ENCODE measurements at regions not wholly inside any gene's neighbourhood (a gene's known extent, or its start where the extent isn't known, plus 50 kb on each side); places are given as distances from the start of the nearest gene placed in this dataset.

DNA sequence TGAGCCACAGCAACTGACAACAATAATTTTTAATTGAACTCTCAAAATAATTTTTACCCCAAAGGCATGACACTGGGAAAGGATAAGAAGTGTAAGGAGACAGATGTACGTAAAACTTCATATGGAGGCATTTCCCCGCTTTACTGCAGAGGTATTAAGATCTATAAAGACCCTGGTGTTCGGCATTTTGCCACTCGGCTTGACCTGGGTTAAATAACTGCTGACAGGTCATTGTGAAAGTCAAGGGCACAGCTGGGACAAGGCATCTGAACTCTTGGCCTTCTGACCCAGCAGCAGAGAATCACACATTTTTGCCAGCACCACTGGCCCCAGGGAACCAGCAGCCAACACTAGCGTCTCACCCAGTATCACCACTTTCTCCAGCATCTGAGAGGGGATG, 372.1 kb downstream of the SOX9 start:
- H3K27me3 ChIP-seq (ENCODE audit: control insufficient read depth, insufficient read depth, low read length) = no peaks in the 10 kb centered on the region
- H3K9me3 ChIP-seq (ENCODE audit: control insufficient read depth, low read depth, low read length) = peaks cover 2% of the 10 kb centered on the region
- H3K4me1 ChIP-seq (ENCODE audit: control insufficient read depth, insufficient read depth, low read length) = peaks cover 15% of the 10 kb centered on the region
- H3K4me3 ChIP-seq (ENCODE audit: low read length) = no peak overlapping the region
- H3K36me3 ChIP-seq (ENCODE audit: control insufficient read depth, insufficient read depth, low read length) = no peaks in the 10 kb centered on the region
- WGBS (ENCODE audit: insufficient coverage, low lambda C conversion rate) = no CpG with 5 or more reads among the region's 5 CpGs
- no peak for DNase-seq
- no peak overlapping the region for H3K27ac ChIP-seq (ENCODE audit: low read length)

- H3K27me3 ChIP-seq (ENCODE audit: control insufficient read depth, insufficient read depth, low read length) = no peaks in the 10 kb centered on the region
- 60% methylated on average over 1 of the region's 2 CpGs for WGBS (ENCODE audit: insufficient coverage, low lambda C conversion rate)
- H3K27ac ChIP-seq (ENCODE audit: low read length) = no peak overlapping the region
- no peak overlapping the region for H3K4me3 ChIP-seq (ENCODE audit: low read length)
- peaks cover 2% of the 10 kb centered on the region for H3K9me3 ChIP-seq (ENCODE audit: control insufficient read depth, low read depth, low read length)
- no peaks in the 10 kb centered on the region for H3K36me3 ChIP-seq (ENCODE audit: control insufficient read depth, insufficient read depth, low read length)
- H3K4me1 ChIP-seq (ENCODE audit: control insufficient read depth, insufficient read depth, low read length) = peaks cover 4% of the 10 kb centered on the region
- peak in 1 of 2 donors; percentile 74 for DNase-seq
Observed at GRCh38 chr17:72494566-72494965, 373.7 kb downstream of the SOX9 start.

GRCh38 chr17:72496461-72496860, 375.6 kb downstream of the SOX9 start:
- H3K9me3 ChIP-seq (ENCODE audit: control insufficient read depth, low read depth, low read length) = peaks cover 2% of the 10 kb centered on the region

DNA sequence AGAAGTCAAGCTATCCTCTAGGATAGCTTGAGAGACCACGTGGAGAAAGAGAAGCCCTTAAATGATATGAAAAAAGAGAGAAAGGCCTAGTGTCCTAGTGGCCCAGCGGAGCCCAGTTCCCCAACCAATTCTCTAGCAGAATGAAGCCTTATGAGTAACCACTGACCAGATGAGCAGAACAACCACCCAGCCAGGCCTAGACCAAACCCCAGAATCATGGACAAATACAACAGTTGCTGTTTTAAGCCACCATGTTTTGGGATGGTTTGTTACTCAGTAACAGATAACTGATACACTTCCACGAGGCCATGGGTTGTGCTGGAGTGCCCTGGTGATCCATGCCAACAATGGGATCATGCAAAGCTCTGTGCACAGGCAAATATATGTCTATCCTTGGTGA, 377.1 kb downstream of the SOX9 start:
- DNase-seq = no peak
- Histone ChIP-seq H3K4me3 (ENCODE audit: low read length) (no peak overlapping the region), H3K36me3 (ENCODE audit: control insufficient read depth, insufficient read depth, low read length) (no peaks in the 10 kb centered on the region), H3K27me3 (ENCODE audit: control insufficient read depth, insufficient read depth, low read length) (no peaks in the 10 kb centered on the region), H3K4me1 (ENCODE audit: control insufficient read depth, insufficient read depth, low read length) (peaks cover 22% of the 10 kb centered on the region), H3K27ac (ENCODE audit: low read length) (no peak overlapping the region), H3K9me3 (ENCODE audit: control insufficient read depth, low read depth, low read length) (no peaks in the 10 kb centered on the region)
- no CpG with 5 or more reads among the region's 3 CpGs for WGBS (ENCODE audit: insufficient coverage, low lambda C conversion rate)

More at GRCh38 chr17:72496461-72496860, 375.6 kb downstream of the SOX9 start:
- no peak overlapping the region for H3K4me3 ChIP-seq (ENCODE audit: low read length)
- WGBS (ENCODE audit: insufficient coverage, low lambda C conversion rate) = 70% methylated on average over 2 of the region's 6 CpGs
- H3K27ac ChIP-seq (ENCODE audit: low read length) = no peak overlapping the region
- no peaks in the 10 kb centered on the region for H3K27me3 ChIP-seq (ENCODE audit: control insufficient read depth, insufficient read depth, low read length)
- H3K4me1 ChIP-seq (ENCODE audit: control insufficient read depth, insufficient read depth, low read length) = peaks cover 8% of the 10 kb centered on the region
- no peaks in the 10 kb centered on the region for H3K36me3 ChIP-seq (ENCODE audit: control insufficient read depth, insufficient read depth, low read length)
- no peak for DNase-seq

DNA sequence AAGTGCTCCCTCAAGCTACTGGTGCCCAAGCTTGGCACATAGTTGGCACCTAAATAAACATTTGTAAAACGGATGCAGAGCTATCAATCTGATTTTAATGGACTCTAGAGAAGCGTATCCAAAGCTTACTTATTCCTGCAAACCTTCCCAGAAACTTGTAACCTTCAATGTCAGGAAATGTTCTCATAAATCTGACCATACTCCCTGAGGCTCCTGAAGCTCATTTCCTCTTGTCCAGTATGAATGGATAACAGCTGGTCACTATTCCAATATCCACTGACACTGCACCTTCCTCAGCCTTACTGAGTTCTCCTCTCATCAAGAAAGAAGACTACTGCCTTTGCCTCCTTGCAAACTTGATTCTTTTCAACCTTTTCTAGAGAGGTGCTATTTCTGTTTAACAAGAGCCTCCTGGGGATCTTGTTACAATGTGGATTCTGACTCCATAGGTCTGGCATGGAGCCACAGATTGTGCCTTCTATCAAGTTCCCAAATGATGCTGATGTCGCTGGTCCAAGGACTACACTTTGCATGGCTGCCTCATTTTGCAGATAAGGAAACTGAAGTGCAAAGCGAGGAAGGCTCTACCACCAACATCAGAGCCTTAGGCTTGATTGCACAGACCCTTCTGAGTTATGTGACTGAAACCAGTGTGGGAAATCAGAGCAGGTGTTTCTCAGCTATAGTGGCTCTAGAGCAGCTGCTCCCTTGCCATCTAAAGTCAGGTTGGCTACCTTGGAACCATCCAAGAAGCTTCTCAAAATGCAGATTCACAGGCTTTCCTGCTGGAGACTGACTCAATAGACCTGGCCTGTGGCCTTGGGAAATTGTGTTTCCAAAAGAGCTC, 377.8 kb downstream of the SOX9 start:
- no peak for DNase-seq
- H3K9me3 ChIP-seq (ENCODE audit: control insufficient read depth, low read depth, low read length) = no peaks in the 10 kb centered on the region
- H3K4me1 ChIP-seq (ENCODE audit: control insufficient read depth, insufficient read depth, low read length) = peaks cover 24% of the 10 kb centered on the region
- H3K4me3 ChIP-seq (ENCODE audit: low read length) = no peak overlapping the region
- H3K27me3 ChIP-seq (ENCODE audit: control insufficient read depth, insufficient read depth, low read length) = no peaks in the 10 kb centered on the region
- no CpG with 5 or more reads among the region's 4 CpGs for WGBS (ENCODE audit: insufficient coverage, low lambda C conversion rate)
- H3K27ac ChIP-seq (ENCODE audit: low read length) = no peak overlapping the region
- no peaks in the 10 kb centered on the region for H3K36me3 ChIP-seq (ENCODE audit: control insufficient read depth, insufficient read depth, low read length)

DNA sequence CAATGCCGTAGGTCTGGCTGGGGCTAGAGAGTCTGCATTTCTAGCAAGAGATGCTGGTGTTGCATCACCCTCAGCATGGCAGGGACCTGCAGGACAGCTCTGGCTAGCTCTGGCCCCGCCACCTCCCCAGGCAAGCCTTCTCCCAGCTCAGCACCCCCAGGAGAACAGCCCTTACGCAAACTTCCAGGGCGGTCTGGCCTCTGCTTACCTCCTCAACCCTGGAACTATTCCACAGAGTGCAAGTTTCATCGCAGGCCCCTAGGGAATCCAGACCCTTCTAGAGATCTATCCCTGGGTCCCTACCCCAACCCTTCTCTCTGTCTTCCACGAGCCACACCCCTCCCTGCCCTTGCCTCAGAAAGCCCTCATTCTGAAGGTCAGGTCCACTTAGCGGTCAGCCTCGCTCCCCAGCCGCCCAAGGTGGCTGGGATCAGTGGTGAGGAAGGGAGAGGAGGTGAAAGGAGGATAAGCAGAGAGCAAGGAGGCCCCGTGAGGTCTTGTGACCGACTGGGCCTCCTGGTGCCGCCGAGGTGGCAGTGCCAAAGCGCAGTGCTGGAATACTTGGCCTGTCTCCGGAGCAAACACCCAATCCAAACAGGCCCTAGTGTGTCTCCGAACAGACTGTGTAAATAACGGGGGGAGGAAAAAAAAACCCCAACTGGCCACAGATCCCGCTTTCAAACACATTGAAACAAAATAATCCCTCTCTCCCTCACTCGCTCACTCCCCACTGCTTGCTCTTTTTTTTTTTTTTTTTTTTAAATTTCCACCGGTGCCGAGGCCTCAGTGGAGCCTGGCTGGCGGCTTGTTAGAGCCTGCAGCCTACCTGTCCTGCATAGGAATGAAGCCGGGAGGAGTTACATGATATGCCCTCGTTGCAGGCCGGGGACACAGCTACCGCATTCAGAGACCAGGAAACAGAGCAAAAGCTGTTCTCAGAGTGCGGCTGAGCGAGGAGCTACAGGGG, 380.9 kb downstream of the SOX9 start:
- 93% methylated on average over 2 of the region's 28 CpGs for WGBS (ENCODE audit: insufficient coverage, low lambda C conversion rate)
- no peaks in the 10 kb centered on the region for H3K36me3 ChIP-seq (ENCODE audit: control insufficient read depth, insufficient read depth, low read length)
- DNase-seq = peak in 1 of 2 donors; percentile 44
- no peaks in the 10 kb centered on the region for H3K27me3 ChIP-seq (ENCODE audit: control insufficient read depth, insufficient read depth, low read length)
- no peak overlapping the region for H3K27ac ChIP-seq (ENCODE audit: low read length)
- no peak overlapping the region for H3K4me3 ChIP-seq (ENCODE audit: low read length)
- peaks cover 20% of the 10 kb centered on the region for H3K4me1 ChIP-seq (ENCODE audit: control insufficient read depth, insufficient read depth, low read length)
- no peaks in the 10 kb centered on the region for H3K9me3 ChIP-seq (ENCODE audit: control insufficient read depth, low read depth, low read length)

DNA sequence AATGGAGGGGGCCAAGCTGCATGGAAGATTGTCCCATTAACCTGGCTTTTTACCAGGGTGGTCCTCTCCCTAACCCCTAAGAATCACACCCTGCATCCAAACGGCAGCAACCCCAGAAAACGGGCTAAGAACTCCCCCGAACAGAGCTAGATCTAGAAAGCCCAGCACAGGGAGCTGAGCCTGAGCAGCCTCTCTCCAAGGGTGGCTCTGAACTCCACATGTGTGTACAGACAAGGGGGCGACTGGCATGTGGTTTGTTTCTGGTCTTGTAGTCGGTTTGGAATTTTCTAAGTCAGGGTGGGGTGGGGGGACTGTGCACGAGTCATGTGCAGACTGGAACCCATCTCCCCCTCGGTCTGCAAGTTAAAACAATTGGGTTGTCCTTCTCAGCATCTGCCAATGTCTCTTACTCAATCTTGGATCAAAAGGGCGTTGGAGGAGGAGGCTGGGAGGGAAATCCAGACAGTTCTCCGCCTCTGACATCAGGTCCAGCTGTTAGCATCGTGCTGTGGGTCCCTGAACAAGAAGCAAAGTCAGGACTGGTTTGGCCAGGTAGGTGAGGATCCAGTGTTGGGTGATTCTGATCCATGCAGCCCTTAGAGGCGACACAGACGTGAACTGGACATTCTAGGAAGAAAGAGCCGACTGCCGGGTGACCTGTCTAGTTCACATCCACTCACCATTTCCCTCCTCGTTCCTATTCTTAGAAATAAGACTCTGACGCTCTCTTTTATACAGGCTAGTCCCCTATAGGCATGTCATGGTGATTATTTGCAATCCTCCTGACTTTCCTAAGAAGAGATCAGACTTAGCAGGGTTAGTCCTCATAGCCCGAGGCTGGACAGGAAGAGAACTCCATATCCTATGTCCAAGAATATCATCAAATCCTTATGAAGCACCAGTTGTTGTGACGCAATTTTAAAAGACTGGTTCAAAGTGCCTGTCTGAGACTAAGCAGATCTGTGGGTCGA, 381.8 kb downstream of the SOX9 start:
- no peaks in the 10 kb centered on the region for H3K27me3 ChIP-seq (ENCODE audit: control insufficient read depth, insufficient read depth, low read length)
- H3K36me3 ChIP-seq (ENCODE audit: control insufficient read depth, insufficient read depth, low read length) = no peaks in the 10 kb centered on the region
- WGBS (ENCODE audit: insufficient coverage, low lambda C conversion rate) = 90% methylated on average over 2 of the region's 19 CpGs
- H3K4me1 ChIP-seq (ENCODE audit: control insufficient read depth, insufficient read depth, low read length) = peaks cover 20% of the 10 kb centered on the region
- peak in 1 of 2 donors; percentile 71 for DNase-seq
- no peak overlapping the region for H3K4me3 ChIP-seq (ENCODE audit: low read length)
- no peaks in the 10 kb centered on the region for H3K9me3 ChIP-seq (ENCODE audit: control insufficient read depth, low read depth, low read length)
- H3K27ac ChIP-seq (ENCODE audit: low read length) = no peak overlapping the region

- H3K36me3 ChIP-seq (ENCODE audit: control insufficient read depth, insufficient read depth, low read length) = no peaks in the 10 kb centered on the region
- no peak overlapping the region for H3K4me3 ChIP-seq (ENCODE audit: low read length)
- no peak for DNase-seq
- H3K9me3 ChIP-seq (ENCODE audit: control insufficient read depth, low read depth, low read length) = no peaks in the 10 kb centered on the region
- H3K4me1 ChIP-seq (ENCODE audit: control insufficient read depth, insufficient read depth, low read length) = peaks cover 20% of the 10 kb centered on the region
- no peak overlapping the region for H3K27ac ChIP-seq (ENCODE audit: low read length)
- H3K27me3 ChIP-seq (ENCODE audit: control insufficient read depth, insufficient read depth, low read length) = no peaks in the 10 kb centered on the region
- WGBS (ENCODE audit: insufficient coverage, low lambda C conversion rate) = no CpG with 5 or more reads among the region's 6 CpGs
Observed at GRCh38 chr17:72503556-72503955, 382.7 kb downstream of the SOX9 start.

DNA sequence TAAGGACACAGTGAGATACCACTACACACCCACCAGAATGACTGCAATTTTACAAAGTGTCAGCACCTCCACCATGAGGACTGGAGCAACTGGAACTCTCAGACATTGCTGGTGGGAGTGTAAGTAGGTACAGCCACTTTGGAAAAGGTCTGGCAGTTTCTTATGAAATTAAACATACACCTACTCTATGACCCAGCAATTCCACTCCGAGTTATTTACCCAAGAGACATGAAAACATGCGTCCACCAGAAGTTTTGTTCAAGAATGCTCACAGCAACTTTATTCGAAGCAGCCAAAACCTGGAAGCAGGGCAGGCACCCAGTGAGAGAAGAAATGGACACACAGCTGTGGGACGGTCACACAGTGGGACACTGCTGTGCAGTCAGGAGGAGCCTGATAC, 384.0 kb downstream of the SOX9 start:
- WGBS (ENCODE audit: insufficient coverage, low lambda C conversion rate) = no CpG with 5 or more reads among the region's 4 CpGs
- no peak for DNase-seq
- Histone ChIP-seq H3K27me3 (ENCODE audit: control insufficient read depth, insufficient read depth, low read length) (no peaks in the 10 kb centered on the region), H3K4me1 (ENCODE audit: control insufficient read depth, insufficient read depth, low read length) (peaks cover 20% of the 10 kb centered on the region), H3K9me3 (ENCODE audit: control insufficient read depth, low read depth, low read length) (no peaks in the 10 kb centered on the region), H3K27ac (ENCODE audit: low read length) (no peak overlapping the region), H3K36me3 (ENCODE audit: control insufficient read depth, insufficient read depth, low read length) (no peaks in the 10 kb centered on the region), H3K4me3 (ENCODE audit: low read length) (no peak overlapping the region)
